B cell (primary cell): ENCODE measurements at regions not wholly inside any gene's neighbourhood (a gene's known extent, or its start where the extent isn't known, plus 50 kb on each side); places are given as distances from the start of the nearest gene placed in this dataset.

Experiments used
- ATAC-seq: fragments of 200-7000 bp; cut with Tn5 transposase; one replicate; pipeline ENCODE4 v1.10.0; 2021; ENCODE audit warnings: low read depth, mild to moderate bottlenecking, moderate number of reproducible peaks, moderate library complexity
- CTCF ChIA-PET: fragments of 350-600 bp; sonication (Branson Sonifier 250); formaldehyde crosslinking; loops from one replicate; lab custom pipeline; 2021; ENCODE audit warnings: antibody characterized with exemption, inconsistent platforms; lab: Charles Lee
- POLR2A ChIA-PET: fragments of 350-600 bp; sonication (Branson Sonifier 250); formaldehyde crosslinking; loops from one replicate; lab custom pipeline; 2021; ENCODE audit warnings: antibody characterized with exemption; lab: Charles Lee
- DNase-seq: peaks from one replicate; pipeline ENCODE4 v3.0.0; 2013
- H2AFZ ChIP-seq: 2 replicates; pipeline ENCODE4 v1.6.1; 2012; ENCODE audit warnings: mild to moderate bottlenecking, low read depth, low read length; ENCODE audit not compliant: insufficient read depth, poor library complexity, severe bottlenecking
- H3K27ac ChIP-seq, 2 donors: 1 replicate in 1 of 2; 2 replicates in 1 of 2; pipeline ENCODE4 v1.5.1; 2012 to 2013; ENCODE audit warnings: low read length in 2 of 2, mild to moderate bottlenecking in 2 of 2, moderate library complexity in 1 of 2
- H3K27me3 ChIP-seq, 4 experiments: fragments of 200-600 bp in 1 of 4; sonication (generic) in 1 of 4; replicated peaks in 1 of 4; 1 replicate in 2 of 4; 2 replicates in 2 of 4; pipeline versions ENCODE4 v1.6.1 to v1.7.0; 2013 to 2016; ENCODE audit warnings: low read length in 3 of 4, mild to moderate bottlenecking in 2 of 4, mixed read lengths in 1 of 4, moderate library complexity in 1 of 4; ENCODE audit not compliant: insufficient read depth in 4 of 4, control insufficient read depth in 3 of 4; ENCODE audit errors: control extremely low read depth in 1 of 4
- H3K36me3 ChIP-seq, 2 experiments: replicated peaks in 1 of 2; 1 replicate in 1 of 2; 2 replicates in 1 of 2; pipeline versions ENCODE4 v1.6.1 to v1.7.1; 2013; ENCODE audit warnings: low read length in 1 of 2; ENCODE audit not compliant: insufficient read depth in 2 of 2, control insufficient read depth in 1 of 2; ENCODE audit errors: control extremely low read depth in 1 of 2, extremely low read depth in 1 of 2
- H3K4me1 ChIP-seq, 2 donors: fragments of 200-600 bp in 1 of 2; sonication (generic) in 1 of 2; 1 replicate in 1 of 2; 2 replicates in 1 of 2; pipeline versions ENCODE4 v1.5.1 to v1.6.1; 2013 to 2017; ENCODE audit warnings: low read length in 2 of 2; ENCODE audit not compliant: control insufficient read depth in 2 of 2, insufficient read depth in 2 of 2
- H3K4me2 ChIP-seq: replicated peaks from 2 replicates; pipeline ENCODE3; 2012; ENCODE audit warnings: mild to moderate bottlenecking, low read depth, low read length; ENCODE audit not compliant: poor library complexity, severe bottlenecking
- H3K4me3 ChIP-seq, 5 experiments: fragments of 200-600 bp in 1 of 5; sonication (generic) in 1 of 5; 1 replicate in 3 of 5; 2 replicates in 2 of 5; pipeline versions ENCODE4 v1.5.1 to v1.7.0; 2011 to 2016; ENCODE audit warnings: low read length in 4 of 5, mild to moderate bottlenecking in 4 of 5, low read depth in 2 of 5, control low read depth in 1 of 5, moderate library complexity in 1 of 5; ENCODE audit not compliant: insufficient read depth in 1 of 5; ENCODE audit errors: control extremely low read depth in 1 of 5, extremely low read depth in 1 of 5
- H3K79me2 ChIP-seq: fragments of 200-600 bp; sonication (generic); one replicate; pipeline ENCODE4 v1.6.0; 2016; ENCODE audit warnings: low read length; ENCODE audit not compliant: control insufficient read depth, insufficient read depth
- H3K9ac ChIP-seq: fragments of 200-600 bp; sonication (generic); 2 replicates; pipeline ENCODE4 v1.6.1; 2017; ENCODE audit warnings: mild to moderate bottlenecking, low read length, moderate library complexity
- H3K9me3 ChIP-seq, 3 donors: one replicate each; pipeline versions ENCODE4 v1.6.1 to v1.7.1; 2013; ENCODE audit warnings: low read length in 2 of 3; ENCODE audit not compliant: control insufficient read depth in 2 of 3, insufficient read depth in 1 of 3; ENCODE audit errors: control extremely low read depth in 1 of 3
- H4K20me1 ChIP-seq: 2 replicates; pipeline ENCODE4 v1.6.0; 2012; ENCODE audit warnings: mild to moderate bottlenecking, low read length; ENCODE audit not compliant: insufficient read depth, control insufficient read depth, poor library complexity, severe bottlenecking
- H3K27ac Mint-ChIP-seq: one replicate; pipeline ENCODE4 v1.8.0; 2021; ENCODE audit warnings: mixed read lengths
- H3K27me3 Mint-ChIP-seq: one replicate; pipeline ENCODE4 v1.8.0; 2021; ENCODE audit warnings: mixed read lengths
- H3K4me1 Mint-ChIP-seq: one replicate; pipeline ENCODE4 v1.8.0; 2021; ENCODE audit warnings: mixed read lengths
- H3K4me3 Mint-ChIP-seq: one replicate; pipeline ENCODE4 v1.8.0; 2021; ENCODE audit warnings: mixed read lengths
- H3K9me3 Mint-ChIP-seq: one replicate; pipeline ENCODE4 v1.8.0; 2022; ENCODE audit warnings: mixed read lengths; ENCODE audit not compliant: insufficient read depth
- EZH2 ChIP-seq: IDR thresholded peaks from 2 replicates; pipeline ENCODE4 v1.6.1; 2012; ENCODE audit warnings: borderline replicate concordance, low read depth, mild to moderate bottlenecking, moderate library complexity, low read length; ENCODE audit not compliant: insufficient read depth, poor library complexity, severe bottlenecking
- WGBS: methylation state at CpG from one replicate; pipeline ENCODE4 v1.1.5; 2013; ENCODE audit warnings: missing lambda C conversion rate; ENCODE audit not compliant: insufficient coverage; 5-methylcytosine and 5-hydroxymethylcytosine counted together
- intact Hi-C: fragments of 100-400 bp; cut with micrococcal nuclease; formaldehyde crosslinking; loops from one replicate; pipeline ENCODE4 v1.10.0; 2022
- TF ChIP-seq, protein P1 (sequence below): fragments of 200-600 bp; IDR thresholded peaks from one replicate; pipeline ENCODE4 v1.8.0; 2022; ENCODE audit warnings: antibody characterized with exemption, mild to moderate bottlenecking

DNA sequence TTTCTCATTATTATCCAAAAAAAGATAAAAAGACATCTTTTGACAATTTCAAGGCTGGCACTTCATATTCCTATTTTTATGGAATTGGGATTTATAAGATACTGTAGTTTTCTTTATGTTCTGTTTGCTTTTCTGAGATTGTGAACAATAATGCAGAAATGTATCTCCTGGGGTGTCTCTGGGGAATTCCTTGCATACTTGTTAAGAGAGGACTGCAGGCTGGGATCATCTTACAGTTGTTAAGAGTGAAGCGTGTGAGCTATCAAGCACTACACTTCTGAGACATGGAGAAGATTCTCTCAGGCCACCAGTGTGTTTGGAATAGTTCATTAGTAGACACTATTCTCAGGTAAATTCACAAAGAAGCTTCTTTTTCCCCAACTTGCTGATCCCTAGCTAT is 963.3 kb upstream of the GJE1 start:
- no peaks in the 10 kb centered on the region for H3K9me3 Mint-ChIP-seq
- no peaks in the 10 kb centered on the region for H3K4me1 Mint-ChIP-seq
- no peak overlapping the region for H3K4me2 ChIP-seq
- no peak for TF ChIP-seq EZH2
- TF ChIP-seq, protein P1, sequence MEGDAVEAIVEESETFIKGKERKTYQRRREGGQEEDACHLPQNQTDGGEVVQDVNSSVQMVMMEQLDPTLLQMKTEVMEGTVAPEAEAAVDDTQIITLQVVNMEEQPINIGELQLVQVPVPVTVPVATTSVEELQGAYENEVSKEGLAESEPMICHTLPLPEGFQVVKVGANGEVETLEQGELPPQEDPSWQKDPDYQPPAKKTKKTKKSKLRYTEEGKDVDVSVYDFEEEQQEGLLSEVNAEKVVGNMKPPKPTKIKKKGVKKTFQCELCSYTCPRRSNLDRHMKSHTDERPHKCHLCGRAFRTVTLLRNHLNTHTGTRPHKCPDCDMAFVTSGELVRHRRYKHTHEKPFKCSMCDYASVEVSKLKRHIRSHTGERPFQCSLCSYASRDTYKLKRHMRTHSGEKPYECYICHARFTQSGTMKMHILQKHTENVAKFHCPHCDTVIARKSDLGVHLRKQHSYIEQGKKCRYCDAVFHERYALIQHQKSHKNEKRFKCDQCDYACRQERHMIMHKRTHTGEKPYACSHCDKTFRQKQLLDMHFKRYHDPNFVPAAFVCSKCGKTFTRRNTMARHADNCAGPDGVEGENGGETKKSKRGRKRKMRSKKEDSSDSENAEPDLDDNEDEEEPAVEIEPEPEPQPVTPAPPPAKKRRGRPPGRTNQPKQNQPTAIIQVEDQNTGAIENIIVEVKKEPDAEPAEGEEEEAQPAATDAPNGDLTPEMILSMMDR: no peak
- H3K4me3 Mint-ChIP-seq: no peak overlapping the region
- no peaks in the 10 kb centered on the region for H3K27me3 ChIP-seq
- no peak overlapping the region for H3K9ac ChIP-seq
- no peak overlapping the region for H2AFZ ChIP-seq
- no peaks in the 10 kb centered on the region for H3K79me2 ChIP-seq
- no peaks in the 10 kb centered on the region for H3K4me1 ChIP-seq
- DNase-seq (no peak), ATAC-seq (no peak)
- no peaks in the 10 kb centered on the region for H3K36me3 ChIP-seq
- no peak overlapping the region for H3K27ac Mint-ChIP-seq
- no peak overlapping the region for H3K27ac ChIP-seq
- ChIA-PET CTCF (no interaction called here), POLR2A (no interaction called here)
- intact Hi-C loops: no loop called here
- no peaks in the 10 kb centered on the region for H4K20me1 ChIP-seq
- H3K9me3 ChIP-seq: no peaks in the 10 kb centered on the region
- WGBS: no CpG with 5 or more reads among the region's 1 CpG
- H3K27me3 Mint-ChIP-seq: no peaks in the 10 kb centered on the region
- no peak overlapping the region for H3K4me3 ChIP-seq

DNA sequence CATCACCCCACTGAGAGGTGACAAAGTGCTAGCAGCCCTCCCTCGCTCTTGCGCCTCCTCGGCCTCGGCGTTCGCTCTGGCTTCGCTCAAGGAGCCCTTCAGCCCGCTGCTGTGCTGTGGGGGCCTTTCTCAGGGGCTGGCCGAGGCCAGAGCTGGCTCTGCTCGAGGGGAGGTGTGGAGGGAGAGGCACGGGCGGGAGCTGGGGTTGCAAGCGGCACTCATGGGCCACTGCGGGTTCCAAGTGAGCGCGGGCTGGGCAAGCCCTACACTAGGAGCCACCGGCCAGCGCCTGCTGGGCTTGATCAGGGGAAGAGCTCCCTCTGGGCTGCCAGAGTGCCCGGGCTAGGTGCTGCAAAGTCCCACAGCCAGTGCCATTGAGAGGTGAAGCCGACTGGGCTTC is 964.8 kb upstream of the GJE1 start:
- Mint-ChIP-seq H3K4me3 (no peak overlapping the region), H3K27me3 (no peaks in the 10 kb centered on the region), H3K4me1 (no peaks in the 10 kb centered on the region), H3K27ac (no peak overlapping the region), H3K9me3 (no peaks in the 10 kb centered on the region)
- no peak overlapping the region for H3K9ac ChIP-seq
- no peak overlapping the region for H3K27ac ChIP-seq
- TF ChIP-seq EZH2: no peak
- TF ChIP-seq, protein P1: no peak
- no peaks in the 10 kb centered on the region for H3K9me3 ChIP-seq
- ChIA-PET POLR2A (no interaction called here), CTCF (no interaction called here)
- no peaks in the 10 kb centered on the region for H3K36me3 ChIP-seq
- H2AFZ ChIP-seq: no peak overlapping the region
- H3K27me3 ChIP-seq: no peaks in the 10 kb centered on the region
- no peaks in the 10 kb centered on the region for H3K79me2 ChIP-seq
- H3K4me2 ChIP-seq: no peak overlapping the region
- intact Hi-C loops: no loop called here
- H3K4me1 ChIP-seq: no peaks in the 10 kb centered on the region
- 94% methylated on average over 19 of the region's 20 CpGs for WGBS
- DNase-seq: no peak
- H3K4me3 ChIP-seq: no peak overlapping the region
- ATAC-seq: no peak
- no peaks in the 10 kb centered on the region for H4K20me1 ChIP-seq
